ENCODE measurements at regions not wholly inside any gene's neighbourhood (a gene's known extent, or its start where the extent isn't known, plus 50 kb on each side); places are given as distances from the start of the nearest gene placed in this dataset.
"Not testable (repeated sequence)": the region's sequence is repeated elsewhere in the genome, so short reads cannot be mapped to it uniquely, and the experiment has no call there.

DNA sequence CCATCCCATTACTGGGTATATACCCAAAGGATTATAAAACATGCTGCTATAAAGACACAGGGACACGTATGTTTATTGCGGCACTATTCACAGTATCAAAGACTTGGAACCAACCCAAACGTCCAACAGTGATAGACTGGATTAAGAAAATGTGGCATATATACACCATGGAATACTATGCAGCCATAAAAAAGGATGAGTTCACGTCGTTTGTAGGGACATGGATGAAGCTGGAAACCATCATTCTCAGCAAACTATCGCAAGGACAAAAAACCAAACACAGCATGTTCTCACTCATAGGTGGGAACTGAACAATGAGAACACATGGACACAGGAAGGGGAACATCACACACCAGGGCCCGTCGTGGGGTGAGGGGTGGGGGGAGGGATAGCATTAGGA lies 106.1 kb downstream of the CHD1L start:
- WGBS (ENCODE audit: missing lambda C conversion rate): 41% methylated on average over 6 of the region's 8 CpGs
- not testable (repeated sequence) for FAIRE-seq

DNA sequence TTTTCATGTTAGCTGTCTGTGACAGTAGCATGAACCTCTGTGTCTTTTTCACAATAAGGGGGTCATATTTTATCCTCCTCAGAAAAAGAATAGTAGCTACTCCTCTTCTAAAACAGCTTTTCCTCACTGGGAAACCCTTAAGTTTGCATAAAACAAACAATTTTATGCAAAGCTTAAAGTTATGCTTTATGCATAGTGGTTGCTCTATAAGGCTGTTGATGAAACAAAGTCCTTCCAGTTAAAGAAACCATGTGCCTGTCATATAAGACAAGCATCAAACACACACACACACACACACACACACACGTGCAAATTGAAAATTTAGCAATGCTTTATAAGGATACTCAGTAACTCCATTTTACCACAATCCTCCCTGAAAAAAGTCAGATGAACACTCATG lies 107.0 kb downstream of the CHD1L start:
- CTCF ChIA-PET: no interaction called here
- POLR2A ChIA-PET: no interaction called here

More for the DNA sequence above, 106.1 kb downstream of the CHD1L start:
- CTCF ChIA-PET; H3K4me2 ChIP-seq; H3K4me3 ChIP-seq; H3K27ac ChIP-seq; H3K4me1 ChIP-seq; POLR2A ChIA-PET; ATAC-seq; H3K9me3 ChIP-seq; DNase-seq (ENCODE audit: low read depth in 1 of 2, low spot score in 1 of 2): not testable (repeated sequence)

GRCh38 chr1:147351140-147351835 lies 108.8 kb downstream of the CHD1L start:
- no peaks in the 10 kb centered on the region for H3K4me1 ChIP-seq
- TF ChIP-seq POLR2A (IDR thresholded peaks at IDR 0.05; ENCODE audit: low read length) (no peak), EP300 (IDR thresholded peaks at IDR 0.05) (no peak), RARB (CRISPR knock-in tag; IDR thresholded peaks at IDR 0.05) (no peak), KDM1A (IDR thresholded peaks at IDR 0.05; ENCODE audit: low read depth) (no peak), HOXB5 (CRISPR knock-in tag; IDR thresholded peaks at IDR 0.05) (no peak), ZFP36 (IDR thresholded peaks at IDR 0.05; ENCODE audit: borderline replicate concordance, partially characterized antibody) (no peak), PBX3 (IDR thresholded peaks at IDR 0.05) (no peak), HOXA7 (CRISPR knock-in tag; IDR thresholded peaks at IDR 0.05) (no peak), ZNF302 (CRISPR knock-in tag; IDR thresholded peaks at IDR 0.05) (no peak), E2F6 (IDR thresholded peaks at IDR 0.05; ENCODE audit: borderline replicate concordance, low read depth) (no peak), HDAC2 (IDR thresholded peaks at IDR 0.05) (no peak), CEBPB (IDR thresholded peaks at IDR 0.05) (no peak), MAFK (IDR thresholded peaks at IDR 0.05; ENCODE audit: partially characterized antibody) (no peak), ZC3H11A (IDR thresholded peaks at IDR 0.05) (no peak), GATA3 (IDR thresholded peaks at IDR 0.05; ENCODE audit: borderline replicate concordance) (no peak)
- TF ChIP-seq, protein P1, sequence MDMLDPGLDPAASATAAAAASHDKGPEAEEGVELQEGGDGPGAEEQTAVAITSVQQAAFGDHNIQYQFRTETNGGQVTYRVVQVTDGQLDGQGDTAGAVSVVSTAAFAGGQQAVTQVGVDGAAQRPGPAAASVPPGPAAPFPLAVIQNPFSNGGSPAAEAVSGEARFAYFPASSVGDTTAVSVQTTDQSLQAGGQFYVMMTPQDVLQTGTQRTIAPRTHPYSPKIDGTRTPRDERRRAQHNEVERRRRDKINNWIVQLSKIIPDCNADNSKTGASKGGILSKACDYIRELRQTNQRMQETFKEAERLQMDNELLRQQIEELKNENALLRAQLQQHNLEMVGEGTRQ (IDR thresholded peaks at IDR 0.05): no peak
- TF ChIP-seq, protein P2, sequence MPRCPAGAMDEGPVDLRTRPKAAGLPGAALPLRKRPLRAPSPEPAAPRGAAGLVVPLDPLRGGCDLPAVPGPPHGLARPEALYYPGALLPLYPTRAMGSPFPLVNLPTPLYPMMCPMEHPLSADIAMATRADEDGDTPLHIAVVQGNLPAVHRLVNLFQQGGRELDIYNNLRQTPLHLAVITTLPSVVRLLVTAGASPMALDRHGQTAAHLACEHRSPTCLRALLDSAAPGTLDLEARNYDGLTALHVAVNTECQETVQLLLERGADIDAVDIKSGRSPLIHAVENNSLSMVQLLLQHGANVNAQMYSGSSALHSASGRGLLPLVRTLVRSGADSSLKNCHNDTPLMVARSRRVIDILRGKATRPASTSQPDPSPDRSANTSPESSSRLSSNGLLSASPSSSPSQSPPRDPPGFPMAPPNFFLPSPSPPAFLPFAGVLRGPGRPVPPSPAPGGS (IDR thresholded peaks at IDR 0.05): no peak
- no peak for FAIRE-seq
- no peak for ATAC-seq
- ChIA-PET POLR2A (no interaction called here), CTCF (no interaction called here)
- WGBS (ENCODE audit: missing lambda C conversion rate): under 1% methylated on average over 3 of the region's 3 CpGs
- DNase-seq (ENCODE audit: low read depth in 1 of 2, low spot score in 1 of 2): no peak
- no peak overlapping the region for H3K27ac ChIP-seq
- no peak overlapping the region for H3K4me3 ChIP-seq
- no peak overlapping the region for H3K4me2 ChIP-seq
- no peaks in the 10 kb centered on the region for H3K9me3 ChIP-seq

More for the DNA sequence above, 107.0 kb downstream of the CHD1L start:
- Histone ChIP-seq H3K9me3 (no peaks in the 10 kb centered on the region), H3K4me2 (no peak overlapping the region), H3K4me3 (no peak overlapping the region), H3K4me1 (no peaks in the 10 kb centered on the region), H3K27ac (no peak overlapping the region)
- DNase-seq (ENCODE audit: low read depth in 1 of 2, low spot score in 1 of 2): no peak
- FAIRE-seq: no peak
- ATAC-seq: no peak
- 16% methylated on average over 1 of the region's 1 CpG for WGBS (ENCODE audit: missing lambda C conversion rate)
- no peak for TF ChIP-seq ZFP36 (IDR thresholded peaks at IDR 0.05; ENCODE audit: borderline replicate concordance, partially characterized antibody)
- TF ChIP-seq RARB (CRISPR knock-in tag; IDR thresholded peaks at IDR 0.05): no peak
- TF ChIP-seq HDAC2 (IDR thresholded peaks at IDR 0.05): no peak
- TF ChIP-seq HOXA7 (CRISPR knock-in tag; IDR thresholded peaks at IDR 0.05): no peak
- no peak for TF ChIP-seq HOXB13 (CRISPR knock-in tag; IDR thresholded peaks at IDR 0.05; ENCODE audit: low read depth)
